Right ventricle myocardium superior (tissue), 1 donor: ENCODE measurements at regions not wholly inside any gene's neighbourhood (a gene's known extent, or its start where the extent isn't known, plus 50 kb on each side); places are given as distances from the start of the nearest gene placed in this dataset.
"Not testable (repeated sequence)": the region's sequence is repeated elsewhere in the genome, so short reads cannot be mapped to it uniquely, and the experiment has no call there.

Source experiments
- ATAC-seq: fragments of 200-7000 bp; cut with Tn5 transposase; one replicate; pipeline ENCODE4 v1.9.1; 2020; ENCODE audit warnings: mild to moderate bottlenecking; ENCODE audit not compliant: poor library complexity
- DNase-seq: peaks from one replicate; pipeline ENCODE4 v3.0.0-alpha.2; 2020
- intact Hi-C: fragments of 100-400 bp; cut with DNase I; formaldehyde crosslinking; loops from one replicate; pipeline ENCODE4 v1.11.2; 2022
- donor health status: DM: no; HTN: yes; CAD: no; lungs with severe emphysema.

DNA sequence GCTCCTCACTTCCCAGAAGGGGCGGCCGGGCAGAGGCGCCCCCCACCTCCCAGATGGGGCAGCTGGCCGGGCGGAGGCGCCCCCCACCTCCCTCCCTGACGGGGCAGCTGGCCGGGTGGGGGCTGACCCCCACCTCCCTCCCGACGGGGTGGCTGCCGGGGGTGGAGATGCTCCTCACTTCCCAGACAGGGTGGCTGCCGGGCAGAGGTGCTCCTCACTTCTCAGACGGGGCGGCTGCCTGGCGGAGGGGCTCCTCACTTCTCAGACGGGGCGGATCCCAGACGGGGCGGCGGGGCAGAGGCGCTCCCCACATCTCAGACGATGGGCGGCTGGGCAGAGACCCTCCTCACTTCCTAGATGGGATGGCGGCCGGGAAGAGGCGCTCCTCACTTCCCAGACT, 177.4 kb upstream of the FLRT2 start:
- ATAC-seq, DNase-seq, intact Hi-C loops: not testable (repeated sequence)

DNA sequence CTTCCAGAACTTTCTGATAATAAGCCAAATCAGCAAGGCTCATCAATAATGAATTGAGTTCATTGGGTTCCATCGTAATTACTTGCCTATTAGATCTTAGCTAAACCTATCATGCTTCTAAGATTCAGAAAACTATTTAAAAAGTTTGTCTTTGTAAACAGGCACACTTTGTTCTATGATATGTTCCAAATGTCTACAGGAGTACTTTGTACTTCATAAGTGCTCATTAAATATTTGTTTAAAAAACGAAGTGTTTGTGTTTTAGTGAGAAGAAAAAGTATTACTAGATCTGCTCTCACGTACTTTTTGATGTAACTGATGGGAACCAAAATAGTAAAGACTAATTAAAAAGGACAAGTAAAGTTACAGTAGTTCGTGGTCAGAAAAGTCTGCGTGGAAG, 172.8 kb upstream of the FLRT2 start:
- intact Hi-C loops: no loop called here
- ATAC-seq (no peak), DNase-seq (no peak)

GRCh38 chr14:85358136-85358785, 171.7 kb upstream of the FLRT2 start:
- intact Hi-C loops: no loop called here
- DNase-seq (no peak), ATAC-seq (no peak)

DNA sequence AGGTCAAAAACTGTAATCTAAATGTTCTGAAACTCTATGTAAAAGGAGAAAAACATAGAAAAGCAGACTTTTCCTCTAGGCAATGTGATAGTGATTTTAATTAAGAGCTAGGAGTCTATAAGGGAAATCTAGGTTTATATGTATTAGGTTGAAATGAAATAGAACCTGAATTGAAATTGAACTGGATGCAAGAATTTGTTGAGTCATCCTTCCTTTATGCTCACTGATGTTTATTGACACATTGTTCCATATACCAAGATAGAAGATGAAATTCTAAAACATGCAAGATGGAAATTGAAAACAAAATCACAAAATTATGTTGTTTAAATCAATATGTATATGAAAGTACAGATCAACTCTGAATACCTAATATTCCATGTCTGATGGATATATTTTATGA, 170.4 kb upstream of the FLRT2 start:
- ATAC-seq (no peak), DNase-seq (no peak)
- intact Hi-C loops: no loop called here

DNA sequence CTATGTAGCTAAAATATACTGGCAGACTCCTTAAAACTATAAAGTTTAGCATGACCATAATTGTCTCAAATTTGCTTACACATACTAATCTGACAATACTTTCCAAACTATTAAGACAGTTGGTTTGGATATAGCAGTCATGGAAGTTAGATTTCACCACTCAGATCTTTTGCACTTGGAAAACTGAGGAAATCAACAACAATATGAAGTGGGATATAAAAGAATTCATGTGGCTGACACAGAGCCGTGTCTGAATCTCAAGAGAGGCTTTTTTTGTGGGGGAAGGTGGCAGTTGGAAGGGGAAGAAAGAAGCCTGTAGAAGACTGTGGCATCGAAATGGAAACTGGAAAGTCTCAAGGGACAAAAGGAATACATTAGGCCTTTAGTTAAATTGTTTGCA, 166.6 kb upstream of the FLRT2 start:
- intact Hi-C loops: no loop called here
- no peak for ATAC-seq
- DNase-seq: no peak

DNA sequence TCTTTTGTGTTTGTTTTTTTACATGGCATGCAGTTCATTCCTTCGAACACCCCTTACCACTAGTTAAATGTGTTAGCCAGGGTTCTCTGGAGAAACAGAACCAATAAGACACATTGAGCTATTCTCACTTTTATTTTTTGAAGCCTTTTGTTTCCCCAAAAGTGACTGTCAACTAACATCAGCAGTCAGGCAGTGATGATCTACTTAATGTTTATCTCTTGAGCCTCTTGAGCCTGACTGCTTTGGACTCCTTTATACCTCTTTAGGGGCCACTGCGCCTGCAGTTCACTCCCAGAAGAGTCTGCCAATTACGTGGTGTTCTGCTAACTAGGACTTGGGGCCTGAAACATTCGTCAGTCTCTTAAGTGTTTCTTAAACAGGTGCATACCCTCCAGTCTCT, 163.7 kb upstream of the FLRT2 start:
- no peak for DNase-seq
- intact Hi-C loops: no loop called here
- ATAC-seq: no peak

- ATAC-seq: no peak
- intact Hi-C loops: no loop called here
- DNase-seq: no peak
Observed at GRCh38 chr14:85380881-85381280, 149.1 kb upstream of the FLRT2 start.

GRCh38 chr14:85382341-85382740, 147.6 kb upstream of the FLRT2 start:
- DNase-seq (no peak), ATAC-seq (no peak)
- intact Hi-C loops: no loop called here

DNA sequence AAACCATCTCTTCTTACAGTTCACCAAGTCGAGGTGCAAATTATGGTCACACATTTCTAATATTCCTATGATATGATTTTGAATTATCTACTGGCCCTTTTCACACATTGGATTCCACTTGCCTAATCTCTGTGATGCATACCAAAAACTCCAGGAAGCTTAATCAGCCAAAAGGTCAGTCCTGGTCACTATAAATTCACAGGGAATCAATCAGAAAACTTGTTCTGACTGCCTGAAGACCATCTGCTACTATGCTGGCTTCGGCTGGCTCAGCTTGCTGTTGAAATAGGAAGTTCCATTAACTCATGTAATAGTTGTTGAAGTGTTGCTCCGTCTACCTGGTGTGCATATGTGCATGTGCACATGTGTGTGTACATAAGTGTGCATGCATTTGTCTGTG, 142.8 kb upstream of the FLRT2 start:
- no peak for ATAC-seq
- no peak for DNase-seq
- intact Hi-C loops: no loop called here

GRCh38 chr14:85390236-85390635, 139.7 kb upstream of the FLRT2 start:
- no peak for ATAC-seq
- DNase-seq: no peak
- intact Hi-C loops: no loop called here

GRCh38 chr14:85391455-85391854, 138.5 kb upstream of the FLRT2 start:
- no peak for DNase-seq
- ATAC-seq: no peak
- intact Hi-C loops: no loop called here

DNA sequence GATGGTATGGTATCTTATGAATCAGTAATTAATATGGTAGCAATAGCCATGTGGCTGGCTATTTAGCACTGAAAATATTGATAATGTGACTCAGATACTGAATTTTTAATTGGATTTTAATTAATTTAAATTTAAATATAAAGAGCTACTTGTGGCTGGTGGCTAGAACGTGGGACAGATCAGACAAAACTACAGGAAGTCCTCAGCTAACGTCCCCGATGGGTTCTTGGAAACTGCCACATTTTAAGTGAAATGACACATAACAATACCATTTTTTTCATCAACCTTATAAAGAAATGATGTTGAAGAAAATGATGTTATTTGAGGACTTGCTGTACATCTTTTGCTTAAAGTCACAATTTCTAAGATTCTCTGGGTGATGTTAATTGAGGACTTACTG, 138.1 kb upstream of the FLRT2 start:
- DNase-seq (no peak), ATAC-seq (no peak)
- intact Hi-C loops: no loop called here

DNA sequence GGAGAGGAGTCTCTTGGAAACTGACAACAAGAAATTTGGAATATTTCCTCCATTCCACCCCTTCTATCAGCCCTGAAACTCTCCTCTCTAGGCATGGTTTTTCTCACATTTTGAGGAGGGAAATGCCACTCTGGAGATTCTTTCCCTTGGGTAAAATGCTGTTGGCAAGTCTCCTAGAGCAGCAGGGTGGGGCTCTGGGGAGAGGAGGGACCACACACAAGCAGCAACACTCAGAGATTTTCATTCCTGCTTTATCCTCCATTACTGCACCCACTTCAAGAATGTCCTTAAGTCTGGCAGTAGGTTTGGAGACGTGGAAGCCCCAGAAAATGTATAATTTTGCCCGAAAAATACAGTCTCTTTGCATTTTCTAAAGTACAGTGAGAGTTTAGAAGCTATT, 130.8 kb upstream of the FLRT2 start:
- DNase-seq (no peak), ATAC-seq (no peak)
- intact Hi-C loops: no loop called here

- intact Hi-C loops: no loop called here
- no peak for DNase-seq
- no peak for ATAC-seq
Observed at GRCh38 chr14:85400678-85401077, 129.3 kb upstream of the FLRT2 start.

- DNase-seq (no peak), ATAC-seq (no peak)
- intact Hi-C loops: no loop called here
Observed at GRCh38 chr14:85401384-85401783, 128.6 kb upstream of the FLRT2 start.

GRCh38 chr14:85402569-85403162, 127.3 kb upstream of the FLRT2 start:
- intact Hi-C loops: no loop called here
- DNase-seq (no peak), ATAC-seq (no peak)

DNA sequence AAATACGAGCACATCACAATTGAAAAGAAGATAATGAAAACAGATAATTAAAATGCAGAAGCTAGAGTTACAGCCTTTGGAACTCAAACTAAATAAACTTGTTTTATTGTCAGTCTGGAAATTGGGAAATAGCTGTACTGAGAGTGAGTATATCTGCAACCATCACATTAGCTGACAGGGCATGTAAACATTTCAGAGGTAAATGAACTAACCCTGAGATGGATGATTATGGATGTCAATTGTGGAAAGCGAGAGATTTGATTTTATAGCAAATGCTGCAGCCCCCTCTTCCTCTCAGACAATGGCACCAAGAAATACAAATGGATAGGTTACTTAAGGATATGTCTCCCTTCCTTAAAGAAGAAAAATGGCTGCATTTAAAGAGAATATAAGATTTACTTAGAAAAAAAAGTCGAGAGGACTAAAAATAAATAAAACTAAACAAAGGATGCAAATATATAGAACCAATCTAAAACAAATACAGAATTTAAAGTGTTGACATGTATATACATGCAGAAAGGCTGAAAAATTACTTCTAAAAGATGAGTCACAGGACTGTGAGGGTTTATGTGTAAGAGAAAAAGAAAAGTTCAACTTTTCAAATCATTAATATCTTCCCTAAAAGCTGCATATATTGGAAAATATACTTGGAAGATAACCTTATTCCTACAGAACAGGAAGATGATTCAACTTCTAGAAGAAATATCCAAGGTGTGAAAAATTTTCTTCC, 120.3 kb upstream of the FLRT2 start:
- intact Hi-C loops: no loop called here
- no peak for ATAC-seq
- no peak for DNase-seq

GRCh38 chr14:85412756-85413155, 117.2 kb upstream of the FLRT2 start:
- no peak for DNase-seq
- ATAC-seq: no peak
- intact Hi-C loops: no loop called here

DNA sequence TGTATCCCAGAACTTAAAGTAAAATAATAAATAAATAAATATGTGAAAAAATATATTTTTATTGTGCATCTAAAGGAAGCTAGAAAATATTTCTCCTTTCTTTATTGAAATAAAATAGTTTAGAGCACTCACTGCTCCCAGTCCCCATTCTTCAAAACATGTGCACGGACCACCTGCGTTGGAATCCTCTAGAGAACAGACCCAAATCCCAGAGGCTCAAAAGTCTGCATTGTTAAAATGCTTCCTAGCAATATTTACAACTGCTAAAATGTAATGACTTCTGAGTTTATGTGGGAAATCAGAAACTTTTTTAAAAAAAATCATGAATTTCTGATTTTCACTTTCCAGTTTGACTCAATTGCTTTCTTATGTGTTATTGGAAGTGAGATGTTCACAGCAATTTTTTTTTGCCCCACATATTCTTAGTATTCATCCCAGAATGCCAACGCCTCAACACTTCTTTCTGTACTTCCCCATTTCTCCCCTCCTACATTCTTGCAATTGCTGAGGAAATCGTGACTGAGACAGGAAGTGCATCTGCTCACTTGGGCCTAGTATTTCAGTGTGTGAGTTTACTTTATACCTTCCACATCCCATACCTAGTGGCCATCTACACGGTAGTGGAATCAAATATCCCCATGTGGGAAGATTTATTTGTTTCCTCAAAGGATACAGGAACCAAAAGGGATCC, 116.0 kb upstream of the FLRT2 start:
- intact Hi-C loops: no loop called here
- ATAC-seq (no peak), DNase-seq (no peak)
